Activated CD4-positive, alpha-beta T cell treated with anti-CD3 and anti-CD28 coated beads for 24 hours (primary cell): ENCODE measurements at regions not wholly inside any gene's neighbourhood (a gene's known extent, or its start where the extent isn't known, plus 50 kb on each side); places are given as distances from the start of the nearest gene placed in this dataset.
"Not testable (repeated sequence)": the region's sequence is repeated elsewhere in the genome, so short reads cannot be mapped to it uniquely, and the experiment has no call there.

Experiments used
- DNase-seq, 2 donors: peaks; one replicate each; pipeline ENCODE4 v3.0.0-alpha.2; 2020; ENCODE audit warnings: low read depth in 2 of 2

GRCh38 chr7:73175322-73175721, 89.5 kb upstream of the SPDYE9 start:
- not testable (repeated sequence) for DNase-seq

GRCh38 chr7:73170902-73171301, 85.1 kb upstream of the SPDYE9 start:
- not testable (repeated sequence) for DNase-seq

- DNase-seq: not testable (repeated sequence)
Observed at GRCh38 chr7:73170415-73170814, 84.6 kb upstream of the SPDYE9 start.

- not testable (repeated sequence) for DNase-seq
Observed at GRCh38 chr7:73166152-73166551, 80.3 kb upstream of the SPDYE9 start.

GRCh38 chr7:73162680-73163079, 76.8 kb upstream of the SPDYE9 start:
- not testable (repeated sequence) for DNase-seq

GRCh38 chr7:73161727-73162126, 75.9 kb upstream of the SPDYE9 start:
- not testable (repeated sequence) for DNase-seq

GRCh38 chr7:73157169-73157661, 71.4 kb upstream of the SPDYE9 start:
- not testable (repeated sequence) for DNase-seq

GRCh38 chr7:73156510-73157168, 70.8 kb upstream of the SPDYE9 start:
- not testable (repeated sequence) for DNase-seq

GRCh38 chr7:73154586-73155038, 68.8 kb upstream of the SPDYE9 start:
- DNase-seq: peak; percentile 49 to 62

GRCh38 chr7:73153921-73154585, 68.2 kb upstream of the SPDYE9 start:
- not testable (repeated sequence) for DNase-seq

- not testable (repeated sequence) for DNase-seq
Observed at GRCh38 chr7:73148570-73148969, 62.7 kb upstream of the SPDYE9 start.

GRCh38 chr7:73147681-73148080, 61.8 kb upstream of the SPDYE9 start:
- not testable (repeated sequence) for DNase-seq

GRCh38 chr7:73143993-73144392, 58.2 kb upstream of the SPDYE9 start:
- not testable (repeated sequence) for DNase-seq

GRCh38 chr7:73137922-73138321, 52.1 kb upstream of the SPDYE9 start:
- DNase-seq: not testable (repeated sequence)
